HepG2 (cell line): ENCODE measurements at regions not wholly inside any gene's neighbourhood (a gene's known extent, or its start where the extent isn't known, plus 50 kb on each side); places are given as distances from the start of the nearest gene placed in this dataset.
"Not testable (repeated sequence)": the region's sequence is repeated elsewhere in the genome, so short reads cannot be mapped to it uniquely, and the experiment has no call there.

ENCODE experiments used
- ATAC-seq: fragments of 200-7000 bp; cut with Tn5 transposase; 3 replicates; pipeline ENCODE4 v1.9.1; 2020; ENCODE audit warnings: mild to moderate bottlenecking, moderate library complexity
- BruUV-seq: library from RNA; stranded (reverse); fragments of 400-500 nt; replicated peaks from 2 replicates; lab custom pipeline; 2021; lab: Mats Ljungman, UMichigan
- CTCF ChIA-PET: fragments of 300-600 bp; formaldehyde crosslinking; extraction: SDS; loops from one replicate; lab custom pipeline; 2021; ENCODE audit warnings: low total read pairs, inconsistent platforms, low intra/inter-chr PET ratio; lab: Yijun Ruan, JAX
- POLR2A ChIA-PET: fragments of 350-600 bp; sonication (Branson Sonifier 250); formaldehyde crosslinking; loops from one replicate; lab custom pipeline; 2020; ENCODE audit warnings: antibody characterized with exemption, inconsistent platforms; lab: Yijun Ruan, JAX
- DNase-seq: peaks from one replicate; pipeline ENCODE4 v3.0.0-alpha.2; 2015; ENCODE audit warnings: low spot score
- FAIRE-seq: peaks from 3 replicates; lab custom pipeline; 2011; peaks lifted over from hg19 to GRCh38; lab: Jason Lieb, UNC
- H2AFZ ChIP-seq: one replicate; pipeline ENCODE4 v1.6.1; 2011; ENCODE audit warnings: low read length, inconsistent platforms
- H3K27ac ChIP-seq: fragments of 300-600 bp; 3 replicates; pipeline ENCODE4 v1.8.0; 2011; ENCODE audit warnings: mixed run types, mild to moderate bottlenecking, mixed read lengths, low read length, inconsistent platforms; ENCODE audit not compliant: insufficient read depth; ENCODE audit errors: extremely low read length
- H3K27me3 ChIP-seq, 2 experiments: fragments of 200-600 bp in 1 of 2; 2 replicates in 1 of 2; 3 replicates in 1 of 2; pipeline versions ENCODE4 v1.6.0 to v1.8.0; 2011; ENCODE audit warnings: low read length in 2 of 2, mild to moderate bottlenecking in 2 of 2, moderate library complexity in 2 of 2, inconsistent platforms in 1 of 2; ENCODE audit not compliant: insufficient read depth in 2 of 2, control insufficient read depth in 1 of 2
- H3K36me3 ChIP-seq, 2 experiments: fragments of 200-600 bp in 1 of 2; replicated peaks in 1 of 2; 2 replicates in 1 of 2; 3 replicates in 1 of 2; pipeline versions ENCODE4 v1.5.1 to v1.8.0; 2011; ENCODE audit warnings: low read length in 2 of 2, inconsistent platforms in 1 of 2; ENCODE audit not compliant: insufficient read depth in 2 of 2, control insufficient read depth in 1 of 2
- H3K4me1 ChIP-seq: 2 replicates; pipeline ENCODE4 v1.5.1; 2012; ENCODE audit warnings: low read length, inconsistent platforms; ENCODE audit not compliant: insufficient read depth
- H3K4me2 ChIP-seq: 2 replicates; pipeline ENCODE4 v1.6.0; 2011; ENCODE audit warnings: low read depth, low read length, inconsistent platforms
- H3K4me3 ChIP-seq, 3 experiments: fragments of 200-600 bp in 1 of 3; sonication (generic), shearing (Covaris generic) in 1 of 3; replicated peaks in 1 of 3; 2 replicates each; pipeline ENCODE4 v1.5.1; 2011 to 2016; ENCODE audit warnings: low read length in 3 of 3, inconsistent platforms in 2 of 3, low read depth in 2 of 3, mild to moderate bottlenecking in 2 of 3, control low read depth in 1 of 3, mixed read lengths in 1 of 3; ENCODE audit not compliant: insufficient read depth in 1 of 3
- H3K79me2 ChIP-seq: one replicate; pipeline ENCODE4 v1.6.1; 2011; ENCODE audit warnings: low read length, inconsistent platforms; ENCODE audit not compliant: insufficient read depth
- H3K9ac ChIP-seq: 2 replicates; pipeline ENCODE4 v1.6.0; 2011; ENCODE audit warnings: mild to moderate bottlenecking, low read depth, low read length, inconsistent platforms; ENCODE audit not compliant: insufficient read depth
- H3K9me3 ChIP-seq: 2 replicates; pipeline ENCODE4 v1.5.1; 2012; ENCODE audit warnings: mild to moderate bottlenecking, low read length
- H4K20me1 ChIP-seq: 2 replicates; pipeline ENCODE4 v1.6.0; 2011; ENCODE audit warnings: inconsistent platforms, mild to moderate bottlenecking, low read length, moderate library complexity; ENCODE audit not compliant: insufficient read depth
- MED1 ChIP-seq: sonication (generic); formaldehyde crosslinking; IDR thresholded peaks from 2 replicates; pipeline ENCODE4 v1.4.0; 2020; ENCODE audit warnings: missing genetic modification reagents
- NFYB ChIP-seq: sonication (generic); formaldehyde crosslinking; IDR thresholded peaks from 2 replicates; pipeline ENCODE4 v1.4.0; 2020; ENCODE audit warnings: missing genetic modification reagents
- SP2 ChIP-seq: sonication (generic); formaldehyde crosslinking; IDR thresholded peaks from 2 replicates; pipeline ENCODE4 v1.5.1; 2020; ENCODE audit warnings: mild to moderate bottlenecking, missing genetic modification reagents
- ZMYM4 ChIP-seq: sonication (generic); formaldehyde crosslinking; IDR thresholded peaks from 2 replicates; pipeline ENCODE4 v1.8.1; 2023; ENCODE audit warnings: mild to moderate bottlenecking, missing genetic modification reagents
- ZNF234 ChIP-seq: sonication (generic); formaldehyde crosslinking; conservative IDR thresholded peaks from 2 replicates; pipeline ENCODE4 v1.5.1; 2020; ENCODE audit warnings: mild to moderate bottlenecking, missing genetic modification reagents
- ZNF362 ChIP-seq: sonication (generic); formaldehyde crosslinking; IDR thresholded peaks from 2 replicates; pipeline ENCODE4 v1.4.0; 2020; ENCODE audit warnings: missing genetic modification reagents, mild to moderate bottlenecking, borderline replicate concordance
- ZNF501 ChIP-seq: sonication (generic); formaldehyde crosslinking; IDR thresholded peaks from 2 replicates; pipeline ENCODE4 v1.5.1; 2020; ENCODE audit warnings: mild to moderate bottlenecking, moderate library complexity, missing genetic modification reagents
- ZNF572 ChIP-seq: sonication (generic); formaldehyde crosslinking; IDR thresholded peaks from 2 replicates; pipeline ENCODE4 v1.5.1; 2020; ENCODE audit warnings: mild to moderate bottlenecking, missing genetic modification reagents
- ZSCAN22 ChIP-seq: sonication (generic); formaldehyde crosslinking; IDR thresholded peaks from 2 replicates; pipeline ENCODE4 v1.4.0; 2020; ENCODE audit warnings: mild to moderate bottlenecking, missing genetic modification reagents
- ZXDC ChIP-seq: sonication (generic); formaldehyde crosslinking; IDR thresholded peaks from 2 replicates; pipeline ENCODE4 v1.5.0; 2020; ENCODE audit warnings: mild to moderate bottlenecking, missing genetic modification reagents
- WGBS: methylation state at CpG from one replicate; pipeline ENCODE4 v1.1.6; 2017; ENCODE audit warnings: low lambda C conversion rate; 5-methylcytosine and 5-hydroxymethylcytosine counted together
- in situ Hi-C: cut with HindIII; loops from 2 replicates; pipeline ENCODE4 v1.10.0; 2017; ENCODE audit warnings: low pct_unique_long_range_greater_than_20kb; ENCODE audit not compliant: extremely low pct_ligation_motif_present
- intact Hi-C: fragments of 100-400 bp; cut with micrococcal nuclease; formaldehyde crosslinking; loops from one replicate; pipeline ENCODE4 v1.10.0; 2022; ENCODE audit not compliant: unreplicated experiment
- TF ChIP-seq, protein P1 (sequence below): sonication (generic); formaldehyde crosslinking; IDR thresholded peaks from 2 replicates; pipeline ENCODE4 v1.4.0; 2020; ENCODE audit warnings: missing genetic modification reagents
- TF ChIP-seq, protein P2 (sequence below): sonication (generic); formaldehyde crosslinking; IDR thresholded peaks from 2 replicates; pipeline ENCODE4 v1.5.1; 2020; ENCODE audit warnings: mild to moderate bottlenecking, missing genetic modification reagents

- H2AFZ ChIP-seq, DNase-seq, FAIRE-seq, H3K36me3 ChIP-seq, CTCF ChIA-PET, H3K9me3 ChIP-seq, in situ Hi-C loops, H3K4me3 ChIP-seq, H3K4me2 ChIP-seq, H4K20me1 ChIP-seq, H3K79me2 ChIP-seq, intact Hi-C loops, H3K9ac ChIP-seq, H3K27me3 ChIP-seq: not testable (repeated sequence)
- peak; percentile 52 for ATAC-seq
- peaks cover 53% of the 10 kb centered on the region for H3K4me1 ChIP-seq
- 89% methylated on average over 12 of the region's 12 CpGs for WGBS
- peak overlapping the region; percentile 20 for H3K27ac ChIP-seq
- BruUV-seq = TSS peak; percentile 100
- POLR2A ChIA-PET = interaction anchor here (0.9 to 4.9 kb wide), 13 partner anchors 8 to 143 kb away, joined by 3 to 24 read pairs (median 7); partner anchors contain the start of genes DHX16, GTF2H4, IER3 and MDC1
- 0 out of 2 replicates have a peak, but pooled peaks have one; percentile 35 for TF ChIP-seq ZNF572 (CRISPR knock-in tag)
- 0 out of 2 replicates have a peak, but pooled peaks have one; percentile 37 for TF ChIP-seq ZNF501
- 0 out of 2 replicates have a peak, but pooled peaks have one; percentile 37 for TF ChIP-seq ZNF234
- TF ChIP-seq ZMYM4 = peak; percentile 66
- TF ChIP-seq, protein P1, sequence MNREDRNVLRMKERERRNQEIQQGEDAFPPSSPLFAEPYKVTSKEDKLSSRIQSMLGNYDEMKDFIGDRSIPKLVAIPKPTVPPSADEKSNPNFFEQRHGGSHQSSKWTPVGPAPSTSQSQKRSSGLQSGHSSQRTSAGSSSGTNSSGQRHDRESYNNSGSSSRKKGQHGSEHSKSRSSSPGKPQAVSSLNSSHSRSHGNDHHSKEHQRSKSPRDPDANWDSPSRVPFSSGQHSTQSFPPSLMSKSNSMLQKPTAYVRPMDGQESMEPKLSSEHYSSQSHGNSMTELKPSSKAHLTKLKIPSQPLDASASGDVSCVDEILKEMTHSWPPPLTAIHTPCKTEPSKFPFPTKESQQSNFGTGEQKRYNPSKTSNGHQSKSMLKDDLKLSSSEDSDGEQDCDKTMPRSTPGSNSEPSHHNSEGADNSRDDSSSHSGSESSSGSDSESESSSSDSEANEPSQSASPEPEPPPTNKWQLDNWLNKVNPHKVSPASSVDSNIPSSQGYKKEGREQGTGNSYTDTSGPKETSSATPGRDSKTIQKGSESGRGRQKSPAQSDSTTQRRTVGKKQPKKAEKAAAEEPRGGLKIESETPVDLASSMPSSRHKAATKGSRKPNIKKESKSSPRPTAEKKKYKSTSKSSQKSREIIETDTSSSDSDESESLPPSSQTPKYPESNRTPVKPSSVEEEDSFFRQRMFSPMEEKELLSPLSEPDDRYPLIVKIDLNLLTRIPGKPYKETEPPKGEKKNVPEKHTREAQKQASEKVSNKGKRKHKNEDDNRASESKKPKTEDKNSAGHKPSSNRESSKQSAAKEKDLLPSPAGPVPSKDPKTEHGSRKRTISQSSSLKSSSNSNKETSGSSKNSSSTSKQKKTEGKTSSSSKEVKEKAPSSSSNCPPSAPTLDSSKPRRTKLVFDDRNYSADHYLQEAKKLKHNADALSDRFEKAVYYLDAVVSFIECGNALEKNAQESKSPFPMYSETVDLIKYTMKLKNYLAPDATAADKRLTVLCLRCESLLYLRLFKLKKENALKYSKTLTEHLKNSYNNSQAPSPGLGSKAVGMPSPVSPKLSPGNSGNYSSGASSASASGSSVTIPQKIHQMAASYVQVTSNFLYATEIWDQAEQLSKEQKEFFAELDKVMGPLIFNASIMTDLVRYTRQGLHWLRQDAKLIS (CRISPR knock-in tag) = 0 out of 2 replicates have a peak, but pooled peaks have one; percentile 47
- peak; percentile 25; the same call in 1 of the 2 replicates for TF ChIP-seq ZNF362 (CRISPR knock-in tag)
- peak; percentile 36; the same call in 1 of the 2 replicates for TF ChIP-seq ZXDC
- TF ChIP-seq NFYB (CRISPR knock-in tag) = peak; percentile 82
- TF ChIP-seq ZSCAN22 = peak; percentile 46; the same call in 1 of the 2 replicates
- TF ChIP-seq, protein P2, sequence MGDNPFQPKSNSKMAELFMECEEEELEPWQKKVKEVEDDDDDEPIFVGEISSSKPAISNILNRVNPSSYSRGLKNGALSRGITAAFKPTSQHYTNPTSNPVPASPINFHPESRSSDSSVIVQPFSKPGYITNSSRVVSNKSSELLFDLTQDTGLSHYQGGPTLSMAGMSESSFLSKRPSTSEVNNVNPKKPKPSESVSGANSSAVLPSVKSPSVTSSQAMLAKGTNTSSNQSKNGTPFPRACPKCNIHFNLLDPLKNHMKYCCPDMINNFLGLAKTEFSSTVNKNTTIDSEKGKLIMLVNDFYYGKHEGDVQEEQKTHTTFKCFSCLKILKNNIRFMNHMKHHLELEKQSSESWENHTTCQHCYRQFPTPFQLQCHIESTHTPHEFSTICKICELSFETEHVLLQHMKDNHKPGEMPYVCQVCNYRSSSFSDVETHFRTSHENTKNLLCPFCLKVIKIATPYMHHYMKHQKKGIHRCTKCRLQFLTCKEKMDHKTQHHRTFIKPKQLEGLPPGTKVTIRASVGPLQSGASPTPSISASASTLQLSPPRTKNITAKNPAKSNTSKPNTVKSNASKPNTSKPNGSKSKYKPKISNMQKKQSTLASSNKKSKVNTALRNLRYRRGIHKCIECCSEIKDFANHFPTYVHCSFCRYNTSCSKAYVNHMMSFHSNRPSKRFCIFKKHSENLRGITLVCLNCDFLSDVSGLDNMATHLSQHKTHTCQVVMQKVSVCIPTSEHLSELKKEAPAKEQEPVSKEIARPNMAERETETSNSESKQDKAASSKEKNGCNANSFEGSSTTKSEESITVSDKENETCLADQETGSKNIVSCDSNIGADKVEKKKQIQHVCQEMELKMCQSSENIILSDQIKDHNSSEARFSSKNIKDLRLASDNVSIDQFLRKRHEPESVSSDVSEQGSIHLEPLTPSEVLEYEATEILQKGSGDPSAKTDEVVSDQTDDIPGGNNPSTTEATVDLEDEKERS (CRISPR knock-in tag) = 0 out of 2 replicates have a peak, but pooled peaks have one; percentile 19
- peak; percentile 29 for TF ChIP-seq MED1
- peak; percentile 38; the same call in 1 of the 2 replicates for TF ChIP-seq SP2 (CRISPR knock-in tag)
Observed at GRCh38 chr6:30815041-30815742, 69.1 kb upstream of the DDR1 start.
